ENCODE measurements at regions not wholly inside any gene's neighbourhood (a gene's known extent, or its start where the extent isn't known, plus 50 kb on each side); places are given as distances from the start of the nearest gene placed in this dataset.

DNA sequence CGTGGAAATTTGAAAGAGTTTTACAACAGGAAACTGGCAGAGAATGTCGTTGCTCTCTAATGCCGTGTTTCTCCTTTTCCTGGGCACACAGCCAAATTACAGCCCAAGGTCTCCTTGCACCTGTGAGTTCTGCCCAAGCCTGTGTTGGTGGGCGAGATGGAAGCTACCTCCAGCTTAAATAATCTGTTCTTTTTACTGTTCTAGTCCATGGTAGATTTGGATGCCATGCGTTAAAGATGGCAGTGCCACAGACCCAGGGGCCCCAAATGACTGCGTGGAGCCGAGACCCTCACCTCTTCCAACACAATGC, 92.6 kb upstream of the IRX4 start:
- H3K4me2 ChIP-seq (ENCODE audit: low read length) = no peak overlapping the region
- H3K9ac ChIP-seq (ENCODE audit: low read length) = no peak overlapping the region
- H3K27ac ChIP-seq (ENCODE audit: low read length) = no peak overlapping the region
- no peak overlapping the region for H2AFZ ChIP-seq (ENCODE audit: low read length)
- ATAC-seq = no peak
- no peaks in the 10 kb centered on the region for H3K4me1 ChIP-seq (ENCODE audit: insufficient read depth, low read length)
- ChIA-PET CTCF (no interaction called here), POLR2A (ENCODE audit: unreplicated experiment) (no interaction called here)
- no peaks in the 10 kb centered on the region for H3F3A ChIP-seq (ENCODE audit: low read length, unreplicated experiment)
- no peaks in the 10 kb centered on the region for H3K36me3 ChIP-seq (ENCODE audit: low read depth, low read length)
- H3K4me3 ChIP-seq (ENCODE audit: low read length) = no peak overlapping the region
- DNase-seq = no peak
- no peaks in the 10 kb centered on the region for H3K79me2 ChIP-seq (ENCODE audit: low read length)
- peaks cover 77% of the 10 kb centered on the region for H3K27me3 ChIP-seq (ENCODE audit: low read length)
- no peaks in the 10 kb centered on the region for H3K9me2 ChIP-seq (replicated peaks; ENCODE audit: low read length)
- BruUV-seq (replicated peaks) = no TSS peak
- TF ChIP-seq EZH2phosphoT487 (IDR thresholded peaks at IDR 0.05; ENCODE audit: borderline replicate concordance, low read length) = no peak
- no peak for TF ChIP-seq EZH2 (IDR thresholded peaks at IDR 0.05; ENCODE audit: low read length, unreplicated experiment)
- TF ChIP-seq CTCF (conservative IDR thresholded peaks at IDR 0.05; ENCODE audit: low read depth, low read length) = no peak
- no peaks in the 10 kb centered on the region for H3K9me3 ChIP-seq (ENCODE audit: low read length)
- H4K20me1 ChIP-seq (ENCODE audit: low read length) = no peaks in the 10 kb centered on the region
- intact Hi-C loops (cut with micrococcal nuclease) = no loop called here

DNA sequence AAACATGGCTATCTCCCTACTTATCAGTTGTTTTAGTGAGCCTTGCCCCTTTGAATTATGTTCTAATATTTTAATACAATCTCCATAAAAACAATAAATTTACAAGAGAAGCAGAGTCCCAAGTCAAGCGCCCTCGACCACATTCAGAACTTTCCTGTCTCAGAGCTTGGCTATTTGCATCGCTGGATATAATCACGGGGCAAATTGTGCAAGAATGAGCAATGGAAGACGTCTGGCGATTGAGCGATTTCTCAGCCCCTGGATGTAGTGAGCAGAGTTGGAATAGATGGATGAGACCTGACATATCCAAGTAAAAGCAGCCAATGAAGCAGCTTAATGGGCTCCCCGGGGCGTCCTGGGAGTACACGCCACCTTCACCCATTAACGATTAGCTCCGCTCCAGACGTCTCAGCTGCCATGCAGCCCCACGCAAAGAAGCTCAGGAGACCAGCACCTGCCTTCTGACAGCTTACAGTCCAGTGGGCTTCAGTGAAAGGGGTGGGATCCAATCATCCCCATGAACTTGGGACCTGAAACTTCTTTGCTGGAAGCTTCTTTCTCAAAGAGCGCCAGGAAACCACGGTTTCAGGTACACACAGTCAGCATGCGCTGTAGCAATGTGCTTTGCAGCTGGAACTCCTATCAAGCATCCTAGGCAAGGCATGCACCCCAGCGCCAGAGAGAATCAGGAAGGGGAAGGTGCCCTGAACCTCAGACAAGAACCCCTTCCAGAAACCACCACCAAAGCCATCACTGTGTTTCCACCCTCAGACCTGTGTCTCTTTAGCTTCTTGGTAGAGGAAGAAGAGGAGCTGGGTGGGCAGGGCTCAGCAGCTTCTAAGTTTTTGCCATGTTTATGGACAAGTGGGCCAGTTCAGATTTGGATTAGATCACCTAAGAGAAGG, 92.0 kb upstream of the IRX4 start:
- ChIA-PET POLR2A (ENCODE audit: unreplicated experiment) (no interaction called here), CTCF (no interaction called here)
- no peak overlapping the region for H3K27ac ChIP-seq (ENCODE audit: low read length)
- no peak overlapping the region for H3K9ac ChIP-seq (ENCODE audit: low read length)
- H2AFZ ChIP-seq (ENCODE audit: low read length) = no peak overlapping the region
- H3K79me2 ChIP-seq (ENCODE audit: low read length) = no peaks in the 10 kb centered on the region
- no TSS peak for BruUV-seq (replicated peaks)
- peaks cover 76% of the 10 kb centered on the region for H3K27me3 ChIP-seq (ENCODE audit: low read length)
- no peaks in the 10 kb centered on the region for H3K9me2 ChIP-seq (replicated peaks; ENCODE audit: low read length)
- ATAC-seq (no peak), DNase-seq (no peak)
- intact Hi-C loops (cut with micrococcal nuclease) = no loop called here
- H4K20me1 ChIP-seq (ENCODE audit: low read length) = no peaks in the 10 kb centered on the region
- no peak overlapping the region for H3K4me3 ChIP-seq (ENCODE audit: low read length)
- no peaks in the 10 kb centered on the region for H3F3A ChIP-seq (ENCODE audit: low read length, unreplicated experiment)
- no peaks in the 10 kb centered on the region for H3K36me3 ChIP-seq (ENCODE audit: low read depth, low read length)
- TF ChIP-seq EZH2 (IDR thresholded peaks at IDR 0.05; ENCODE audit: low read length, unreplicated experiment) (no peak), EZH2phosphoT487 (IDR thresholded peaks at IDR 0.05; ENCODE audit: borderline replicate concordance, low read length) (no peak), CTCF (conservative IDR thresholded peaks at IDR 0.05; ENCODE audit: low read depth, low read length) (no peak)
- no peaks in the 10 kb centered on the region for H3K4me1 ChIP-seq (ENCODE audit: insufficient read depth, low read length)
- H3K9me3 ChIP-seq (ENCODE audit: low read length) = no peaks in the 10 kb centered on the region
- no peak overlapping the region for H3K4me2 ChIP-seq (ENCODE audit: low read length)

GRCh38 chr5:1974081-1974480, 91.4 kb upstream of the IRX4 start:
- Histone ChIP-seq H4K20me1 (ENCODE audit: low read length) (no peaks in the 10 kb centered on the region), H3K4me1 (ENCODE audit: insufficient read depth, low read length) (no peaks in the 10 kb centered on the region), H3K27ac (ENCODE audit: low read length) (no peak overlapping the region), H3K9ac (ENCODE audit: low read length) (no peak overlapping the region), H3K36me3 (ENCODE audit: low read depth, low read length) (no peaks in the 10 kb centered on the region), H3K4me2 (ENCODE audit: low read length) (no peak overlapping the region), H3F3A (ENCODE audit: low read length, unreplicated experiment) (no peaks in the 10 kb centered on the region), H3K9me2 (replicated peaks; ENCODE audit: low read length) (no peaks in the 10 kb centered on the region), H2AFZ (ENCODE audit: low read length) (no peak overlapping the region), H3K79me2 (ENCODE audit: low read length) (no peaks in the 10 kb centered on the region), H3K4me3 (ENCODE audit: low read length) (no peak overlapping the region), H3K9me3 (ENCODE audit: low read length) (no peaks in the 10 kb centered on the region), H3K27me3 (ENCODE audit: low read length) (peaks cover 69% of the 10 kb centered on the region)
- ATAC-seq (no peak), DNase-seq (no peak)
- TF ChIP-seq CTCF (conservative IDR thresholded peaks at IDR 0.05; ENCODE audit: low read depth, low read length) (no peak), EZH2 (IDR thresholded peaks at IDR 0.05; ENCODE audit: low read length, unreplicated experiment) (no peak), EZH2phosphoT487 (IDR thresholded peaks at IDR 0.05; ENCODE audit: borderline replicate concordance, low read length) (no peak)
- CTCF ChIA-PET = no interaction called here
- BruUV-seq (replicated peaks) = no TSS peak
- POLR2A ChIA-PET (ENCODE audit: unreplicated experiment) = no interaction called here
- intact Hi-C loops (cut with micrococcal nuclease) = no loop called here
